HTR-8/SVneo (cell line): ENCODE measurements at regions not wholly inside any gene's neighbourhood (a gene's known extent, or its start where the extent isn't known, plus 50 kb on each side); places are given as distances from the start of the nearest gene placed in this dataset.
"Not testable (repeated sequence)": the region's sequence is repeated elsewhere in the genome, so short reads cannot be mapped to it uniquely, and the experiment has no call there.

Experiments
- DNase-seq: peaks from one replicate; pipeline ENCODE4 v3.0.0; 2011; ENCODE audit warnings: low spot score, mixed read lengths; ENCODE audit not compliant: insufficient read length
- FAIRE-seq: peaks from 2 replicates; lab custom pipeline; 2011; peaks lifted over from hg19 to GRCh38; lab: Jason Lieb, UNC

GRCh38 chr2:224094413-224094812, 55.3 kb upstream of the SERPINE2 start:
- FAIRE-seq (no peak), DNase-seq (no peak)

- not testable (repeated sequence) for FAIRE-seq, DNase-seq
Observed at GRCh38 chr2:224091671-224092070, 52.6 kb upstream of the SERPINE2 start.

GRCh38 chr2:224089606-224090005, 50.5 kb upstream of the SERPINE2 start:
- not testable (repeated sequence) for DNase-seq, FAIRE-seq
